Activated B cell treated with CpG ODN at 0.5 μM for 24 hours (primary cell): ENCODE measurements at regions not wholly inside any gene's neighbourhood (a gene's known extent, or its start where the extent isn't known, plus 50 kb on each side); places are given as distances from the start of the nearest gene placed in this dataset.
"Not testable (repeated sequence)": the region's sequence is repeated elsewhere in the genome, so short reads cannot be mapped to it uniquely, and the experiment has no call there.

Experiments
- ATAC-seq: fragments of 200-7000 bp; cut with Tn5 transposase; one replicate; pipeline ENCODE4 v1.10.0; 2021; ENCODE audit warnings: low read depth, mild to moderate bottlenecking, moderate library complexity
- CTCF ChIA-PET: fragments of 350-600 bp; sonication (Branson Sonifier 250); formaldehyde crosslinking; loops from one replicate; lab custom pipeline; 2021; ENCODE audit warnings: antibody characterized with exemption; lab: Charles Lee
- POLR2A ChIA-PET: fragments of 350-600 bp; sonication (Branson Sonifier 250); formaldehyde crosslinking; loops from one replicate; lab custom pipeline; 2021; ENCODE audit warnings: antibody characterized with exemption; lab: Charles Lee
- DNase-seq: peaks from one replicate; pipeline ENCODE4 v3.0.0; 2022
- H3K27ac Mint-ChIP-seq: one replicate; pipeline ENCODE4 v1.8.0; 2020; ENCODE audit warnings: mixed read lengths
- H3K27me3 Mint-ChIP-seq: one replicate; pipeline ENCODE4 v1.8.0; 2021; ENCODE audit warnings: mixed read lengths
- H3K36me3 Mint-ChIP-seq: one replicate; pipeline ENCODE4 v1.8.0; 2021; ENCODE audit warnings: low read depth, mixed read lengths
- H3K4me1 Mint-ChIP-seq: one replicate; pipeline ENCODE4 v1.8.0; 2021; ENCODE audit warnings: mixed read lengths
- H3K4me3 Mint-ChIP-seq: one replicate; pipeline ENCODE4 v1.8.0; 2020; ENCODE audit warnings: mild to moderate bottlenecking, mixed read lengths
- H3K9me3 Mint-ChIP-seq: one replicate; pipeline ENCODE4 v1.8.0; 2020; ENCODE audit warnings: mixed read lengths
- intact Hi-C: fragments of 100-400 bp; cut with micrococcal nuclease; formaldehyde crosslinking; loops from one replicate; pipeline ENCODE4 v1.15.1; 2024
- TF ChIP-seq, protein P1 (sequence below): fragments of 200-600 bp; IDR thresholded peaks from one replicate; pipeline ENCODE4 v1.8.0; 2022; ENCODE audit warnings: antibody characterized with exemption, mild to moderate bottlenecking

DNA sequence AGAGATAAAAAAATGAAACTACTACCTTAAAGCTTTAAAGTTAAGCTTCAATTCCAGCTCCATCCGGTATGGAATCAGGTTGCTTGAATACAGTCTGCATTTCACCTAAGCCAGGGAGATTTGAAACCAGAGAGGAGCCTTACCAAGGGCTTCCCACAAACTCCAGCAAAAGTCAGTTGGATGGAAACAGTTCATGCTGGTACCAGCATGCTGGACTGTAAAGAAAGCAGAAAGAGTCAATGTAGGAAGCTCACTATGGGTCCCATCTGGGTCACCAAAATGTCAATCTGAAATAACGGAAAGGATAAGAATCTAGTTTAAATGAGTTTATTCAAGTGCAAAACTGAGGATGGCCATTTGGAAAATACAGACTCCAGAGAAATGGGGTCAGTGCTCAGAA, 65.3 kb downstream of the CDO1 start:
- CTCF ChIA-PET, result no interaction called here
- H3K9me3 Mint-ChIP-seq, result no peaks in the 10 kb centered on the region
- no peak for ATAC-seq
- H3K4me1 Mint-ChIP-seq, result no peaks in the 10 kb centered on the region
- intact Hi-C loops, result no loop called here
- DNase-seq, result no peak
- H3K27ac Mint-ChIP-seq, result no peak overlapping the region
- TF ChIP-seq, protein P1, sequence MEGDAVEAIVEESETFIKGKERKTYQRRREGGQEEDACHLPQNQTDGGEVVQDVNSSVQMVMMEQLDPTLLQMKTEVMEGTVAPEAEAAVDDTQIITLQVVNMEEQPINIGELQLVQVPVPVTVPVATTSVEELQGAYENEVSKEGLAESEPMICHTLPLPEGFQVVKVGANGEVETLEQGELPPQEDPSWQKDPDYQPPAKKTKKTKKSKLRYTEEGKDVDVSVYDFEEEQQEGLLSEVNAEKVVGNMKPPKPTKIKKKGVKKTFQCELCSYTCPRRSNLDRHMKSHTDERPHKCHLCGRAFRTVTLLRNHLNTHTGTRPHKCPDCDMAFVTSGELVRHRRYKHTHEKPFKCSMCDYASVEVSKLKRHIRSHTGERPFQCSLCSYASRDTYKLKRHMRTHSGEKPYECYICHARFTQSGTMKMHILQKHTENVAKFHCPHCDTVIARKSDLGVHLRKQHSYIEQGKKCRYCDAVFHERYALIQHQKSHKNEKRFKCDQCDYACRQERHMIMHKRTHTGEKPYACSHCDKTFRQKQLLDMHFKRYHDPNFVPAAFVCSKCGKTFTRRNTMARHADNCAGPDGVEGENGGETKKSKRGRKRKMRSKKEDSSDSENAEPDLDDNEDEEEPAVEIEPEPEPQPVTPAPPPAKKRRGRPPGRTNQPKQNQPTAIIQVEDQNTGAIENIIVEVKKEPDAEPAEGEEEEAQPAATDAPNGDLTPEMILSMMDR, result no peak
- peaks cover 9% of the 10 kb centered on the region for H3K27me3 Mint-ChIP-seq
- H3K4me3 Mint-ChIP-seq, result no peak overlapping the region
- no peaks in the 10 kb centered on the region for H3K36me3 Mint-ChIP-seq
- POLR2A ChIA-PET, result no interaction called here

DNA sequence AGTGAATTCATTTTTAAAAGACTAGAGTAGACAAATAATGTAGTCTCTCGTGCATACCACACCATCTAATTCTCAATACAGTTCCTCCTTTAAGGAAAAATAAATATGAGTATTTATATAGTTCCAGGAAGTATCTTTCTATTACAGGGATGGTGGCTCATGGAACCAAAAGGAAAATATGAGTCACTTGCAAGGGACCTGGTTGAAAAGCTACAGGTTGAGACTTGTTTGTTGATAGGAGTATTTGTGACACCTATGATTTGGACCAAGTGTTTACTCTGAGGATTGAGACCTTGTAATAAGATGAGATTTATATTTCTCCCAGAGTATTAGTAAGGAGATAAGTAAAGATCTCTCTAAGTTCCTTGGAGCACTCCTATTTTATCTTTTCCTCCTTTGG, 67.4 kb downstream of the CDO1 start:
- intact Hi-C loops, result no loop called here
- DNase-seq, result no peak
- H3K4me3 Mint-ChIP-seq, result no peak overlapping the region
- POLR2A ChIA-PET, result no interaction called here
- peaks cover 14% of the 10 kb centered on the region for H3K9me3 Mint-ChIP-seq
- no peaks in the 10 kb centered on the region for H3K4me1 Mint-ChIP-seq
- CTCF ChIA-PET, result no interaction called here
- TF ChIP-seq, protein P1, result no peak
- H3K27ac Mint-ChIP-seq, result no peak overlapping the region
- H3K36me3 Mint-ChIP-seq, result peaks cover 3% of the 10 kb centered on the region
- H3K27me3 Mint-ChIP-seq, result peaks cover 10% of the 10 kb centered on the region
- no peak for ATAC-seq

DNA sequence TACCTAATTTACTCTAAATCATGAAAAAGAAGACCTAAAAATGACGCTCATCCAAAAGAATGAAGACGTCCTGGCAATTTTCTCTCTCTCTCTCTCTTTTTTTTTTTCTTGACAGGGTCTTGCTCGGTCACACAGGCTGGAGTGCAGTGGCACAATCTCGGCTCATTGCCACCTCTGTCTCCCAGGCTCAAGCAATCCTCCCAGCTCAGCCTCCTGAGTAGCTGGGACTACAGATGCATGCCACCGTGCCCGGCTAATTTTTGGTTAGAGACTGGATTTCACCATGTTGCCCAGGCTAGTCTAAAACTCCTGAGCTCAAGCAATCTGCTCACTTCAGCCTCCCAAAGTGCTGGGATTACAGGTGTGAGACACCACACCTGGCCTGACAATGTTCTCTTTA, 77.2 kb downstream of the CDO1 start:
- intact Hi-C loops, H3K27me3 Mint-ChIP-seq, DNase-seq, H3K27ac Mint-ChIP-seq, POLR2A ChIA-PET, CTCF ChIA-PET, H3K4me3 Mint-ChIP-seq, ATAC-seq, H3K36me3 Mint-ChIP-seq: not testable (repeated sequence)
- H3K4me1 Mint-ChIP-seq, result peaks cover 22% of the 10 kb centered on the region
- H3K9me3 Mint-ChIP-seq, result peaks cover 18% of the 10 kb centered on the region

DNA sequence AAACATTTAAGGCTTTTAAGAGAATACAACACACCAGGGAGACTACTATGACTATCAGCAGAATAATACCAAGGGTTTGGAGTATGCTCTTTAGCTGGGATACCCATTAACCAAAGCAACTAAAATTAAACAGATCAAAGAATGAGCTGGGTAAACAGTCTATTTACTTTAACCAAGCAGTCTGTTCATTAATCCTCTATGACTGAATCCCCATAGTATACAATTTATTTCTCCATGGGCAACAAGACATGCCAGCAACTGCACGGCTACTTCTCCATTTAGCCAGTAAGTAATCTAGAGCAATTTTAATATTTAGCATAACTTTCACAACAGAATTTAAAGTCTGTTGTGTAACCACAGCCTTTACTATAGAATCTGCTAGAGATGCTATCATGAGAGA, 77.6 kb downstream of the CDO1 start:
- DNase-seq, result no peak
- Mint-ChIP-seq H3K4me1 (peaks cover 25% of the 10 kb centered on the region), H3K27ac (no peak overlapping the region), H3K36me3 (peaks cover 4% of the 10 kb centered on the region), H3K4me3 (no peak overlapping the region), H3K27me3 (peaks cover 6% of the 10 kb centered on the region), H3K9me3 (peaks cover 14% of the 10 kb centered on the region)
- ATAC-seq, result no peak
- intact Hi-C loops, result no loop called here
- CTCF ChIA-PET, result no interaction called here
- TF ChIP-seq, protein P1, result no peak
- POLR2A ChIA-PET, result no interaction called here

DNA sequence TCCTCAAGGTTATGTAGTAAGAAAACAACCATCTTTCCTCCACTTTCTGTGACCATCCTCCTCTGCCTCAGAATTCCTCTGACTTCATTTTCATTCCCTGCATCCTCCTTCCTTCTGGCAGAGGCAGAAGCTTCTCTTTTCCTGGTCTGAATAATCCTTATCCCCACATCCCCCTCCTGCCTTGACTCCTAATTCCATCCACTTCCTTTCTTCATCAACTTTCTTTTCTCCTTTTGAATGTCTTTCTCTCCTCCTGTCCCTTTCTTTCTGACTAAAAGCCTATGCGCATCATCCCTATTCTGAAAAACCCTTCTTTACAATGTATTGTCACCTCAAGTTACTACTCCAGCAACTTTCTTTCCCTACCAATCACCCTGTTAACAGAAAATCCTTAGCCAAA, 79.0 kb downstream of the CDO1 start:
- Mint-ChIP-seq H3K27ac (no peak overlapping the region), H3K9me3 (peaks cover 2% of the 10 kb centered on the region), H3K27me3 (peaks cover 6% of the 10 kb centered on the region), H3K36me3 (no peaks in the 10 kb centered on the region), H3K4me1 (peaks cover 36% of the 10 kb centered on the region), H3K4me3 (no peak overlapping the region)
- intact Hi-C loops, result no loop called here
- ChIA-PET CTCF (no interaction called here), POLR2A (no interaction called here)
- DNase-seq (no peak), ATAC-seq (no peak)
- TF ChIP-seq, protein P1, result no peak

DNA sequence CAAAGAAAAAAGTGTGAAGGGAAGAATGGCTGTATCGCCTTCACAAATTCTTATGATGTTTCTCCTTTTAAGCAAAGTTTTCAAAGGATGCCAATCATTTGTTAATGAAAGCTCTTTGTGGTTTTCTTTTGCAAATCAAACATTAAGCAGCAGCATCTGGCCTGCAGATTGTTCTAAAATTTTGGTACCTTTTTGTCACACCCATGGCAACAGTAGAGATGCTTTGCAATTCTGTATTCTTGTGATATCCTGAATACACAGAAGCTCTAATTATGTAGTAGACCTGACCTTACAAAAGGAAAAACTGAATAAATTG, 79.8 kb downstream of the CDO1 start:
- no peak overlapping the region for H3K27ac Mint-ChIP-seq
- ATAC-seq (no peak), DNase-seq (no peak)
- TF ChIP-seq, protein P1, result no peak
- peaks cover 6% of the 10 kb centered on the region for H3K27me3 Mint-ChIP-seq
- no peaks in the 10 kb centered on the region for H3K36me3 Mint-ChIP-seq
- ChIA-PET CTCF (no interaction called here), POLR2A (no interaction called here)
- no peak overlapping the region for H3K4me3 Mint-ChIP-seq
- intact Hi-C loops, result no loop called here
- H3K9me3 Mint-ChIP-seq, result peaks cover 2% of the 10 kb centered on the region
- H3K4me1 Mint-ChIP-seq, result peaks cover 36% of the 10 kb centered on the region
